ENCODE measurements at regions not wholly inside any gene's neighbourhood (a gene's known extent, or its start where the extent isn't known, plus 50 kb on each side); places are given as distances from the start of the nearest gene placed in this dataset.

DNA sequence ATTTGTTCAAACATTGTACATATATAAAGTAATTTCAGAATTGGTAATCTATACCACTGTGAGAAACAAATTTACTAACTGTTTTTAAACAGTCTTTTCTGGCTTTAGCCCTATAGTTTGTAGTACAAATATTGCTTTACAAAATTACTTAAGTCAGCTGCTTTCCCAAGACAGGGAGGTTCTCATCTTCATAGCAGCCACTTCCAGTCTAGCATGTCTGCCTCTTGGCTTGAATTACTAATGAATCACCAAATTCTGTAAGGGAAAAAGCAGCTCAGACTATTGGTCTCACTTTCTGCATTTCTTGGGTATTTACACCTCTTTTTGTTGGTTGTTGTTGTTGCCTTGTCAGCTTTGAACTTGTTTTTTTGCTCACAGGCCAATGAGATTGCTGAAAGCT lies 187.2 kb downstream of the NPFFR2 start:
- ChIA-PET CTCF (ENCODE audit: low intra/inter-chr PET ratio) (no interaction called here), POLR2A (no interaction called here)
- no peak overlapping the region for H2AFZ ChIP-seq (ENCODE audit: low read depth, low read length)
- H3K36me3 ChIP-seq (ENCODE audit: control insufficient read depth, insufficient read depth, low read length) = no peaks in the 10 kb centered on the region
- no peaks in the 10 kb centered on the region for H3K4me1 ChIP-seq (replicated peaks in 1 of 2; ENCODE audit: control insufficient read depth in 2 of 2, insufficient read depth in 2 of 2, low read length in 2 of 2)
- H4K20me1 ChIP-seq (replicated peaks; ENCODE audit: control insufficient read depth, insufficient read depth, low read length) = no peaks in the 10 kb centered on the region
- no peaks in the 10 kb centered on the region for H3K79me2 ChIP-seq (ENCODE audit: control insufficient read depth, insufficient read depth, low read length)
- intact Hi-C loops (cut with micrococcal nuclease) = no loop called here
- ATAC-seq = no peak
- no peak for TF ChIP-seq ZNF77 (CRISPR knock-in tag; IDR thresholded peaks at IDR 0.05)
- no peak for TF ChIP-seq SIN3A (IDR thresholded peaks at IDR 0.05; ENCODE audit: borderline replicate concordance in 2 of 2, control insufficient read depth in 1 of 2, low read depth in 2 of 2, low read length in 2 of 2)
- no peak for TF ChIP-seq FUS (optimal IDR thresholded peaks at IDR 0.05; ENCODE audit: low read depth, low read length)
- TF ChIP-seq RBM14 (IDR thresholded peaks at IDR 0.05; ENCODE audit: borderline replicate concordance, insufficient read depth, low read depth, low read length) = no peak
- TF ChIP-seq, protein P1, sequence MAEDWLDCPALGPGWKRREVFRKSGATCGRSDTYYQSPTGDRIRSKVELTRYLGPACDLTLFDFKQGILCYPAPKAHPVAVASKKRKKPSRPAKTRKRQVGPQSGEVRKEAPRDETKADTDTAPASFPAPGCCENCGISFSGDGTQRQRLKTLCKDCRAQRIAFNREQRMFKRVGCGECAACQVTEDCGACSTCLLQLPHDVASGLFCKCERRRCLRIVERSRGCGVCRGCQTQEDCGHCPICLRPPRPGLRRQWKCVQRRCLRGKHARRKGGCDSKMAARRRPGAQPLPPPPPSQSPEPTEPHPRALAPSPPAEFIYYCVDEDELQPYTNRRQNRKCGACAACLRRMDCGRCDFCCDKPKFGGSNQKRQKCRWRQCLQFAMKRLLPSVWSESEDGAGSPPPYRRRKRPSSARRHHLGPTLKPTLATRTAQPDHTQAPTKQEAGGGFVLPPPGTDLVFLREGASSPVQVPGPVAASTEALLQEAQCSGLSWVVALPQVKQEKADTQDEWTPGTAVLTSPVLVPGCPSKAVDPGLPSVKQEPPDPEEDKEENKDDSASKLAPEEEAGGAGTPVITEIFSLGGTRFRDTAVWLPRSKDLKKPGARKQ (CRISPR knock-in tag; IDR thresholded peaks at IDR 0.05) = no peak
- BruUV-seq (replicated peaks) = no TSS peak
- DNase-seq (ENCODE audit: extremely low read depth in 1 of 4, low spot score in 3 of 4) = no peak
- no peaks in the 10 kb centered on the region for H3K9me1 ChIP-seq (ENCODE audit: control insufficient read depth, insufficient read depth, low read length)
- in situ Hi-C loops (cut with MboI) = no loop called here
- H3K4me3 ChIP-seq = no peak overlapping the region
- H3K27me3 ChIP-seq (ENCODE audit: control insufficient read depth in 2 of 2, insufficient read depth in 2 of 2, low read length in 2 of 2) = no peaks in the 10 kb centered on the region
- FAIRE-seq = no peak
- no peak overlapping the region for H3K27ac ChIP-seq (ENCODE audit: extremely low read depth, low read depth, low read length)
- no peak overlapping the region for H3K4me2 ChIP-seq (ENCODE audit: insufficient read depth, low read length)
- H3K9ac ChIP-seq (ENCODE audit: insufficient read depth in 1 of 2, low read depth in 2 of 2, low read length in 2 of 2) = no peak overlapping the region
- no peaks in the 10 kb centered on the region for H3K9me3 ChIP-seq (replicated peaks; ENCODE audit: control insufficient read depth, insufficient read depth, low read depth, low read length)

All from K562 (cell line).